Neural cell (in vitro differentiated cells): ENCODE measurements at regions not wholly inside any gene's neighbourhood (a gene's known extent, or its start where the extent isn't known, plus 50 kb on each side); places are given as distances from the start of the nearest gene placed in this dataset.

ENCODE experiments used
- H2AFZ ChIP-seq: fragments of 200-600, 300-800 bp; sonication (generic), shearing (Covaris generic); 2 replicates; pipeline ENCODE4 v1.6.0; 2014; ENCODE audit warnings: low read depth, mild to moderate bottlenecking, antibody characterized with exemption, low read length, moderate library complexity
- H3F3A ChIP-seq: fragments of 200-600 bp; shearing (Covaris generic); 2 replicates; pipeline ENCODE4 v1.6.1; 2016; ENCODE audit warnings: mild to moderate bottlenecking, moderate library complexity, mixed read lengths, antibody characterized with exemption, low read length; ENCODE audit not compliant: insufficient read depth, poor library complexity, severe bottlenecking
- H3K27ac ChIP-seq: fragments of 200-600, 300-800 bp; sonication (generic), shearing (Covaris generic); 2 replicates; pipeline ENCODE4 v1.5.1; 2014; ENCODE audit warnings: mild to moderate bottlenecking, low read length, moderate library complexity
- H3K27me3 ChIP-seq: fragments of 300-800, 200-600 bp; sonication (generic), shearing (Covaris generic); 2 replicates; pipeline ENCODE4 v1.6.0; 2014; ENCODE audit warnings: mild to moderate bottlenecking, low read depth, low read length, moderate library complexity; ENCODE audit not compliant: insufficient read depth
- H3K36me3 ChIP-seq: fragments of 300-800, 200-600 bp; sonication (generic), shearing (Covaris generic); 2 replicates; pipeline ENCODE4 v1.5.1; 2014; ENCODE audit warnings: mild to moderate bottlenecking, antibody characterized with exemption, low read length, moderate library complexity; ENCODE audit not compliant: insufficient read depth
- H3K4me2 ChIP-seq: fragments of 300-800, 200-600 bp; sonication (generic), shearing (Covaris generic); 2 replicates; pipeline ENCODE4 v1.6.0; 2014; ENCODE audit warnings: mild to moderate bottlenecking, low read length
- H3K4me3 ChIP-seq: fragments of 300-800, 200-600 bp; sonication (generic), shearing (Covaris generic); 2 replicates; pipeline ENCODE4 v1.5.1; 2014; ENCODE audit warnings: mild to moderate bottlenecking, low read length, moderate library complexity
- H3K79me2 ChIP-seq: fragments of 200-600 bp; shearing (Covaris generic); replicated peaks from 2 replicates; pipeline ENCODE4 v1.6.0; 2014; ENCODE audit warnings: mild to moderate bottlenecking, low read length, moderate library complexity; ENCODE audit not compliant: insufficient read depth
- H3K9ac ChIP-seq: fragments of 300-800, 200-600 bp; sonication (generic), shearing (Covaris generic); 2 replicates; pipeline ENCODE4 v1.6.1; 2016; ENCODE audit warnings: mild to moderate bottlenecking, low read length, mixed read lengths
- H3K9me2 ChIP-seq: fragments of 200-600 bp; shearing (Covaris generic); 2 replicates; pipeline ENCODE4 v1.6.1; 2016; ENCODE audit warnings: mild to moderate bottlenecking, low read length, mixed read lengths; ENCODE audit not compliant: insufficient read depth
- H3K9me3 ChIP-seq: fragments of 200-600, 300-800 bp; sonication (generic), shearing (Covaris generic); 2 replicates; pipeline ENCODE4 v1.6.1; 2016; ENCODE audit warnings: mild to moderate bottlenecking, mixed run types, low read length, moderate library complexity, mixed read lengths
- H4K20me1 ChIP-seq: fragments of 200-600 bp; shearing (Covaris generic); 2 replicates; pipeline ENCODE4 v1.6.1; 2016; ENCODE audit warnings: mild to moderate bottlenecking, mixed run types; ENCODE audit not compliant: insufficient read depth
- EP300 ChIP-seq: fragments of 450-650 bp; conservative IDR thresholded peaks from 2 replicates; pipeline ENCODE4 v1.6.1; 2014; ENCODE audit warnings: antibody characterized with exemption, mild to moderate bottlenecking, moderate library complexity; ENCODE audit not compliant: poor library complexity, severe bottlenecking
- EZH2 ChIP-seq: fragments of 200-600, 300-800 bp; shearing (Covaris generic), sonication (generic); IDR thresholded peaks from 2 replicates; pipeline ENCODE4 v1.6.1; 2014; ENCODE audit warnings: antibody characterized with exemption, low read length, borderline replicate concordance, mild to moderate bottlenecking; ENCODE audit not compliant: insufficient read depth, poor library complexity, severe bottlenecking
- POLR2AphosphoS5 ChIP-seq: IDR thresholded peaks from 2 replicates; pipeline ENCODE4 v1.6.1; 2012
- RAD21 ChIP-seq: fragments of 450-650 bp; conservative IDR thresholded peaks from 2 replicates; pipeline ENCODE4 v1.6.1; 2014; ENCODE audit warnings: antibody characterized with exemption, mild to moderate bottlenecking, moderate library complexity
- SMC3 ChIP-seq: fragments of 450-650 bp; conservative IDR thresholded peaks from 2 replicates; pipeline ENCODE4 v1.6.1; 2014; ENCODE audit warnings: antibody characterized with exemption, mild to moderate bottlenecking, moderate library complexity; ENCODE audit not compliant: poor library complexity
- TAF1 ChIP-seq: IDR thresholded peaks from 2 replicates; pipeline ENCODE4 v1.6.1; 2012; ENCODE audit warnings: low read depth
- TF ChIP-seq, protein P1 (sequence below): IDR thresholded peaks from 2 replicates; pipeline ENCODE4 v1.6.1; 2012; ENCODE audit warnings: borderline replicate concordance
- TF ChIP-seq, protein P2 (sequence below): fragments of 450-650 bp; IDR thresholded peaks from 2 replicates; pipeline ENCODE4 v1.5.1; 2014; ENCODE audit warnings: antibody characterized with exemption, mild to moderate bottlenecking, moderate library complexity; ENCODE audit not compliant: poor library complexity, severe bottlenecking

DNA sequence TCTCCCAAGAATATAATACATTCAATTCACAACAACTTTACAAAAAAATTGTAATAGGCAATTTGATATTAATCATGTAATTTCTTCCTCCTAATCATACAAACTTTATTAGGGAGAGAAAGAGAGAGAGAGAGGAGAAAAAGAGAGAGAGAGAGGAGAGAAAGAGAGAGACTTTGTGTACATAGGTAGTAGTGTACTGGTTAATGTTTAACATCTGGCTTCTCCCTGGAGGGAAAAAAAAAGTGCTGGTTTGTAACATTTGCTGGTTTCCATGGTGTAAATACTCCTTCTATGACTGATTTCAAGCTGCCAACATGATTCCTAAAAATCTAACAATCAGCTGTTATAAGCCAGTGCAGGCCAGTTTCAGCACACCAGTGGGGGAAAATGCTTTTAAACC lies 98.0 kb upstream of the ARHGEF26 start:
- Histone ChIP-seq H3K27me3 (no peaks in the 10 kb centered on the region), H3K36me3 (no peaks in the 10 kb centered on the region), H3F3A (no peaks in the 10 kb centered on the region), H3K27ac (peak overlapping the region; percentile 47), H3K9ac (no peak overlapping the region), H3K4me3 (no peak overlapping the region), H3K9me2 (no peaks in the 10 kb centered on the region), H4K20me1 (no peaks in the 10 kb centered on the region), H2AFZ (no peak overlapping the region), H3K4me2 (peak overlapping the region; percentile 31), H3K9me3 (no peaks in the 10 kb centered on the region), H3K79me2 (no peaks in the 10 kb centered on the region)
- TF ChIP-seq, protein P1, sequence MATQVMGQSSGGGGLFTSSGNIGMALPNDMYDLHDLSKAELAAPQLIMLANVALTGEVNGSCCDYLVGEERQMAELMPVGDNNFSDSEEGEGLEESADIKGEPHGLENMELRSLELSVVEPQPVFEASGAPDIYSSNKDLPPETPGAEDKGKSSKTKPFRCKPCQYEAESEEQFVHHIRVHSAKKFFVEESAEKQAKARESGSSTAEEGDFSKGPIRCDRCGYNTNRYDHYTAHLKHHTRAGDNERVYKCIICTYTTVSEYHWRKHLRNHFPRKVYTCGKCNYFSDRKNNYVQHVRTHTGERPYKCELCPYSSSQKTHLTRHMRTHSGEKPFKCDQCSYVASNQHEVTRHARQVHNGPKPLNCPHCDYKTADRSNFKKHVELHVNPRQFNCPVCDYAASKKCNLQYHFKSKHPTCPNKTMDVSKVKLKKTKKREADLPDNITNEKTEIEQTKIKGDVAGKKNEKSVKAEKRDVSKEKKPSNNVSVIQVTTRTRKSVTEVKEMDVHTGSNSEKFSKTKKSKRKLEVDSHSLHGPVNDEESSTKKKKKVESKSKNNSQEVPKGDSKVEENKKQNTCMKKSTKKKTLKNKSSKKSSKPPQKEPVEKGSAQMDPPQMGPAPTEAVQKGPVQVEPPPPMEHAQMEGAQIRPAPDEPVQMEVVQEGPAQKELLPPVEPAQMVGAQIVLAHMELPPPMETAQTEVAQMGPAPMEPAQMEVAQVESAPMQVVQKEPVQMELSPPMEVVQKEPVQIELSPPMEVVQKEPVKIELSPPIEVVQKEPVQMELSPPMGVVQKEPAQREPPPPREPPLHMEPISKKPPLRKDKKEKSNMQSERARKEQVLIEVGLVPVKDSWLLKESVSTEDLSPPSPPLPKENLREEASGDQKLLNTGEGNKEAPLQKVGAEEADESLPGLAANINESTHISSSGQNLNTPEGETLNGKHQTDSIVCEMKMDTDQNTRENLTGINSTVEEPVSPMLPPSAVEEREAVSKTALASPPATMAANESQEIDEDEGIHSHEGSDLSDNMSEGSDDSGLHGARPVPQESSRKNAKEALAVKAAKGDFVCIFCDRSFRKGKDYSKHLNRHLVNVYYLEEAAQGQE = peak; percentile 43
- TF ChIP-seq RAD21 = no peak
- TF ChIP-seq TAF1 = no peak
- TF ChIP-seq SMC3 = no peak
- no peak for TF ChIP-seq EZH2
- TF ChIP-seq POLR2AphosphoS5 = peak; percentile 41

DNA sequence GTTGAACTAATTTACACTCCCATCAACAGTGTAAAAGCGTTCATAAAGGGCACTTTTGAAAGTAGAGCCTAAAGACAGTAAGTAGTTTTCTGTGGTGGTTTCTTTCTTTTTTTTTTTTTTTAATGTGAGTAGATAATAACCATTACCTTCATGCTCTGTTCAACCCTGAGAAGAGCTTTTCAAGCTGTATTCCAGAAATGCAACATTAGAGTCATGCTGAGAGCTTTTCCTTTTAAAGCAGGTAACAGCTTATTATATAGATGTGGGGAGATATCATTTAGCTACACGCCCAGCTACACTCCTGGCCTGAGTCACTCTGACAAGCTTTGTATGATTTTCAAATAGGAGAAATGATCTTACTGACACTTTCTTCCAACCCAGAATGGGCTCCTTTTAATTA lies 96.2 kb upstream of the ARHGEF26 start:
- Histone ChIP-seq H3F3A (no peaks in the 10 kb centered on the region), H3K27ac (peak overlapping the region; percentile 38), H3K36me3 (no peaks in the 10 kb centered on the region), H3K9me2 (no peaks in the 10 kb centered on the region), H3K9ac (no peak overlapping the region), H3K9me3 (no peaks in the 10 kb centered on the region), H3K4me2 (no peak overlapping the region), H3K4me3 (no peak overlapping the region), H3K79me2 (no peaks in the 10 kb centered on the region), H4K20me1 (no peaks in the 10 kb centered on the region), H2AFZ (no peak overlapping the region), H3K27me3 (no peaks in the 10 kb centered on the region)
- TF ChIP-seq RAD21 (no peak), EZH2 (no peak), POLR2AphosphoS5 (peak; percentile 70), EP300 (peak; percentile 69)
- TF ChIP-seq, protein P1 = peak; percentile 69

DNA sequence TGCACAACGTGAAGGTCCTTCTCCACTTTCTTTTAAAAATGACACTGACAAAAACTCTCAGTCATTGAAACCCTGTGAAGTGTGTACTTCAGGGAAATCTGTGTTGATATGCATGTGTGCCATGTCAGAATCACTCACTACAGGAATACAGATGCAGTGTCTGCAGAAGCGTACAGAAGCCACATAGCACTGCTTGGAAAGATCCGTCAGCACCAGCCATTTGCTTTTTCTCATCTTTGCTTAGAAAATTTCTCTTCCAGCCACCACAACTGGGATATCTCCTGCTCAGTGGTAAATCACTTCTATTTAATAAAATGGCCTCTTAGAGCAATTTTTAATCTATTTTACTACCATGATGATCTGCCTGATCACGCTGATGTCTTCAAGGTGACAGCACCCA lies 91.3 kb upstream of the ARHGEF26 start:
- H3K27me3 ChIP-seq = no peaks in the 10 kb centered on the region
- H3K36me3 ChIP-seq = no peaks in the 10 kb centered on the region
- peak overlapping the region; percentile 55 for H3K27ac ChIP-seq
- no peaks in the 10 kb centered on the region for H3K9me3 ChIP-seq
- no peak overlapping the region for H3K4me2 ChIP-seq
- H3K4me3 ChIP-seq = no peak overlapping the region
- H3K9ac ChIP-seq = peak overlapping the region; percentile 24
- H3K79me2 ChIP-seq = no peaks in the 10 kb centered on the region
- H3K9me2 ChIP-seq = no peaks in the 10 kb centered on the region
- peak overlapping the region; percentile 42 for H2AFZ ChIP-seq
- TF ChIP-seq, protein P1 = peak; percentile 15
- TF ChIP-seq EP300 (no peak), RAD21 (no peak), SMC3 (no peak), TAF1 (no peak), POLR2AphosphoS5 (no peak)
- TF ChIP-seq, protein P2, sequence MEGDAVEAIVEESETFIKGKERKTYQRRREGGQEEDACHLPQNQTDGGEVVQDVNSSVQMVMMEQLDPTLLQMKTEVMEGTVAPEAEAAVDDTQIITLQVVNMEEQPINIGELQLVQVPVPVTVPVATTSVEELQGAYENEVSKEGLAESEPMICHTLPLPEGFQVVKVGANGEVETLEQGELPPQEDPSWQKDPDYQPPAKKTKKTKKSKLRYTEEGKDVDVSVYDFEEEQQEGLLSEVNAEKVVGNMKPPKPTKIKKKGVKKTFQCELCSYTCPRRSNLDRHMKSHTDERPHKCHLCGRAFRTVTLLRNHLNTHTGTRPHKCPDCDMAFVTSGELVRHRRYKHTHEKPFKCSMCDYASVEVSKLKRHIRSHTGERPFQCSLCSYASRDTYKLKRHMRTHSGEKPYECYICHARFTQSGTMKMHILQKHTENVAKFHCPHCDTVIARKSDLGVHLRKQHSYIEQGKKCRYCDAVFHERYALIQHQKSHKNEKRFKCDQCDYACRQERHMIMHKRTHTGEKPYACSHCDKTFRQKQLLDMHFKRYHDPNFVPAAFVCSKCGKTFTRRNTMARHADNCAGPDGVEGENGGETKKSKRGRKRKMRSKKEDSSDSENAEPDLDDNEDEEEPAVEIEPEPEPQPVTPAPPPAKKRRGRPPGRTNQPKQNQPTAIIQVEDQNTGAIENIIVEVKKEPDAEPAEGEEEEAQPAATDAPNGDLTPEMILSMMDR = no peak
- no peaks in the 10 kb centered on the region for H3F3A ChIP-seq
- H4K20me1 ChIP-seq = no peaks in the 10 kb centered on the region
